ENCODE measurements at regions not wholly inside any gene's neighbourhood (a gene's known extent, or its start where the extent isn't known, plus 50 kb on each side); places are given as distances from the start of the nearest gene placed in this dataset.

DNA sequence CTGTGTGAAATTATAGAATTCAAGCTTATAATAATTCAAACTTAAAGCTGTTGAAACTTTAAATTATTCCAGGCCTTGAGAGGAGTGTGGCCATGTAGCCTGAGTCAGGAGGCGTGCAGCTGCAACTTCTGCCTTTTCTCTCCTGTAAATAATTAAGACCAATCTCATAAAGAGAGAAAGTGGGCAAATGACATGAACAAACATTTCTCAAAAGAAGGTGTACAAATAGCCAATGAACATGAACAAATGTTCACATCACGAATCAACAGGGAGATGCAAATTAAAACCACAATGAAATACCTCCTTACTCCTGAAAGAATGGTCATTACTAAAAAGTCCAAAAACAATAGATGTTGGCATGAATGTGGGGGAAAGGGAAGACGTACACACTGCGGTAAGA, 149.1 kb upstream of the MYCN start:
- TF ChIP-seq REST (IDR thresholded peaks at IDR 0.05; ENCODE audit: borderline replicate concordance) (no peak), CTCF (IDR thresholded peaks at IDR 0.05; ENCODE audit: poor library complexity, severe bottlenecking) (no peak), POLR2AphosphoS5 (IDR thresholded peaks at IDR 0.05) (no peak)
